ENCODE measurements at regions not wholly inside any gene's neighbourhood (a gene's known extent, or its start where the extent isn't known, plus 50 kb on each side); places are given as distances from the start of the nearest gene placed in this dataset.

DNA sequence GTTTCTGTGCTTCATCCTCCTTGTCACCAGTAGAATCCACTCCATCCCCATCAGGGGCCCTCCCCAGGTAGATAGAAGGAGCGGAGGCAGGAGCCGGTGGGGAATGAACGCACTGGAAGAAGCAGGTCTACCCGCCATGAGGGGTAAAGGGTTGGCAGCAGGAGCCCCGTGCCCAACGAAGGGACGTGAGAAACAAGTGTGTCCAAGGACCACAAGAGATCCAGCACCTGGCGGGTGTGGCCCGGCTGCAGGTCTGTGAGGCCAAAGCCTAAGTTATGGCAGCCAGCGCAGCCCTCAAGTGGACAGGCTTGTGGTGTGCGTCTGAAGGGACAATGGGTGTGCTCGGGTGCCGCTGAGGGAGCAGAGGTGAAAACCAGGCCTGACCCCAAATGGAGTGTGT, 94.3 kb downstream of the IRX2 start:
- no peak for DNase-seq (ENCODE audit: low spot score)

- no peak for DNase-seq (ENCODE audit: low spot score)
Observed at GRCh38 chr5:2656206-2656605, 95.3 kb downstream of the IRX2 start.

- no peak for DNase-seq (ENCODE audit: low spot score)
Observed at GRCh38 chr5:2653991-2654390, 97.5 kb downstream of the IRX2 start.

- DNase-seq (ENCODE audit: low spot score), result no peak
Observed at GRCh38 chr5:2651116-2651515, 100.4 kb downstream of the IRX2 start.

DNA sequence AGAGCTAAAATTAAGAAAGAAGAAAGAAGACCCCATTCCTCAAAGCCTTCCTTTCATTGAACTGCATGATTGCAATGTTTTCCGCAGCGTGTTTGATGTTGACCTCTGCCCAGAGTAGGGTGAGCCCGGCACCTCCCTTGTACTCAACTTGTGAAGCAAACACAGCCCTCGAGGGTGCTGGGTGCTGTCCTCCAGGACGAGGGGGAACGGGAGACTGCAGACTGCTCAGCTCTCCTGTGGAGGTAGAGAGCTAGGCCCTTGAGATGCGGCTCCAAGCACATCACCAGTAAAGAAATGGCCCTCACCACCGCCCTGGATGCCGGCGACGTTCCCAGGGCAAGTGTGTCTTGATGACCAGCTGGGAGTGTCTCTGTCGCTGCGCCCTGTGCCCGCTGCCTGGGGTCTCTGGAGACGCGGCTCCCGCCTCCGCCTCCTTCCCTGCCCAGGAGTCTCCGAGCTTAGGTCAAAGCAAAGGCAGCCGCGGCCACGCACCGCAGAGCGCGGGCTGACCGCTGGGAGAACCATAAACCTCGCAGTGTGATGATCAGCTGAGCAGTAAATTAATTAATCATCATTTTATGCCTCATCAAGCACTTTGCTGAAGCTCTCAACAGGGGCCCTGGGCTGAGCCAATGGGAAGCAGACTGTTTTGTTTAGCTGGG, 108.7 kb downstream of the IRX2 start:
- no peak for DNase-seq (ENCODE audit: low spot score)

DNA sequence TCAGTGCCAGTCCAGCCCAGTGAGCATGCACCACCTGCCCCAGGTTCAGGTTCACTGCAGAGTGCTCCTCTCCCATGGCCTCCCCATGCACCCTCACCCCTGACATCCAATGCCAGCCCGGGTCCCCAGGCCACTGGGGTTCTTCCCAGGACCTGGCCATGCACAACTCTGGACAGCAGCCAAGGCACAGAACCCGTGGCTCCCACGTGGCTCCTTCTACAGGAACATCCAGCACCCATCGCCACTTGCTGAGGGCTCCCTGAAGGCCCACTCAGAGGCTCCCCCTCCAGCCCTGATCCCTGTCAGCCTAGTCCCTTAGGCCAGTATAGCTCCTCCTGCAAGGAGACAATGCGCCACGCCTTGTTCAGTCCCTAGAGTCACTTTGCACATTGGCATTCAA, 110.8 kb downstream of the IRX2 start:
- no peak for DNase-seq (ENCODE audit: low spot score)

DNA sequence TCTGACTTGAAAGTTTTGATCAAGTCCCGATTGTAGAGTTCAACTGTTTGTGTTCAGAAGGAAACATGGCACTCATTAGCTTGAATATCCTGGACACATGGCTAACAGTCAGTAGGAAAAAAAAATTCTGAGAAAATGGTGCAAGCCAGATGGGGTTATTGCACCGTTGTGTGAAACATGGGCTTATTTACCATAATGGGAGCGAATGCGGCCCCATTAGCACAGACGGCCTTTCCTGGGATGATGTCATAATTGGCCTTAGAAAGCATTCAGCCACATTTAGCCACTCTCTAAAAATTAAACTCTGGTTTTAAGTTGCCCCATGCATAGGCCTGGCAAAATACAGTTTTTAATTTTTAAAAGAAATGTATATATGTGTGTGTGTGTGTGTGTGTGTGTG, 112.1 kb downstream of the IRX2 start:
- no peak for DNase-seq (ENCODE audit: low spot score)

GRCh38 chr5:2634399-2635176, 116.9 kb downstream of the IRX2 start:
- no peak for DNase-seq (ENCODE audit: low spot score)

GRCh38 chr5:2633992-2634391, 117.5 kb downstream of the IRX2 start:
- DNase-seq (ENCODE audit: low spot score), result no peak

DNA sequence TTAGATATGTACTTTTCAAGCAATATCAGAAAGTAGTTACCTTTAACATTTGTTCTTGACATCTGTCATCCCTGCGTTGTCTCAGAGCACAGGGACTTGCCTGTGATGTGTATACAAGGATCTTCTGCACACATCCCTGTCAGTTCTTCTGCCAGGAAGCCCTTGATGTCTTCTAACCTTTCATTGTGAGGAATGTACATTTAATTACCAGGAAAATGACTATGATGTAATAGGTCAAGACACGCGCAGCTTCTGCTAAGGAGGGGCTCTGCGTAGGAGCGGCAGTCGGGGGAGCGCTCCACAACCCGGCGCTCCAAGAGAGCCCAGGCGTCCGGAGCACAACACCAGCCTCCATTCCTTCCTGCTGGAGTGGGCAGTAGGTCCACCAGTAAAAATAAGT, 119.7 kb downstream of the IRX2 start:
- no peak for DNase-seq (ENCODE audit: low spot score)

GRCh38 chr5:2629045-2629444, 122.4 kb downstream of the IRX2 start:
- no peak for DNase-seq (ENCODE audit: low spot score)

DNA sequence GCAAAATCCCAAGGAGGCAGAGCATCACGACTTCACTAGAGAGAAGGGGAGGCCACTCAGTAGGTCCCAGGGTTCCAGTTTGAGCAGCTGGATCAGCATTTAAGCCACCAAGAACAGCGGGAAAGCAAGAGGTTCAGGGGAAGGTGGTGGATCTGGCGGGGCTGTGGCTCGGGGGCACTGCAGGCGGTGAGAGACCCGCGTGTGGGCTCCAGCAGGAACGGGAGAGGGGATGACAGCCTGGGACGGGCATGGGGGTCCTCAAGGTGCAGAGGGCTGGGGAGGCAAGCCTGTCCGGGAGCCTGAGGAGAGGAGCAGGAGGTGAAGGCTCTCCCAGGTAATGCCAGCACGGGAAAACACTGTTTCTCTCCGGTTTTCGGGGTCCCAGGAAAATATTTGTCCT, 123.6 kb downstream of the IRX2 start:
- DNase-seq (ENCODE audit: low spot score), result no peak

- DNase-seq (ENCODE audit: low spot score), result no peak
Observed at GRCh38 chr5:2626572-2626971, 124.9 kb downstream of the IRX2 start.

DNA sequence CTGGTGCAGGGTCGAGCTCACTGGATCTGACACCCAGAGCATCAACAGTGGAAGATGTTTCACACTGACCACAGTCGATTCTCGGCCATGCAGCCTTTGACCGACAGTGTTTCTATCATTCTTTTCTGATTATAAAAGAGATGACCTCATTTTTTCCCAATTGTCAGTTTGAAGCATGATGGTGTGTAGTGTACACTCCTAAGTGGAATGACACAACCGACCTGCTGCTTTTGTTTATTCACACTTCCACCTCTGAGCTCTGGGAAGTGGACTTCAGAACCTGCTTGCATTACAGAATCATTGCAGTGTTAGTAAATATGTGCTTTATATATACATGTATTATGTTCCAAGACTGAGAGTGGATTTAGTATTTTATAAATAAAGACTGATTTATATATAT, 128.6 kb downstream of the IRX2 start:
- DNase-seq (ENCODE audit: low spot score), result no peak

DNA sequence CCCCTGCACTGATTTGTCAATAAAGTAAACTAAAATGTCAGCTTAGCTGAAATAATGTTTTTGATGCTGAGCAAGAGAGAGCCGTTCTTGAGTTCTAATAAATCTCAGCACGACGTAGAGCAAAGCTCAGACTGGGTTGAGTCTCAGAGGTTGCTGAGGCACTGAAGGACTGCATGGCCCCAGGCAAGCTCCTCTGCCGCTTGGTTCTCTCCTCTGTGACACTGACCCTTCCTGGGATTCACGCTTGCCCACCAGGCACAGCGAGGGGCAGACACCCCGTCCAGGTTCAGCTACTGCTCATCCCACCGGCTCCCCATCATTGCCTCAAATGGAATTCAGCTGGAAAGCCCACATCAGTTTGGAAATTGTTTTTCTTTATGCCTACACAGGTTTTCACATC, 129.8 kb downstream of the IRX2 start:
- no peak for DNase-seq (ENCODE audit: low spot score)

GRCh38 chr5:2619216-2619615, 132.3 kb downstream of the IRX2 start:
- DNase-seq (ENCODE audit: low spot score), result no peak

GRCh38 chr5:2617461-2617860, 134.0 kb downstream of the IRX2 start:
- no peak for DNase-seq (ENCODE audit: low spot score)

- DNase-seq (ENCODE audit: low spot score), result no peak
Observed at GRCh38 chr5:2615917-2616316, 135.6 kb downstream of the IRX2 start.

- DNase-seq (ENCODE audit: low spot score), result no peak
Observed at GRCh38 chr5:2614571-2614970, 136.9 kb downstream of the IRX2 start.

GRCh38 chr5:2611659-2612058, 139.8 kb downstream of the IRX2 start:
- DNase-seq (ENCODE audit: low spot score), result no peak

GRCh38 chr5:2610986-2611385, 140.5 kb downstream of the IRX2 start:
- DNase-seq (ENCODE audit: low spot score), result no peak

DNA sequence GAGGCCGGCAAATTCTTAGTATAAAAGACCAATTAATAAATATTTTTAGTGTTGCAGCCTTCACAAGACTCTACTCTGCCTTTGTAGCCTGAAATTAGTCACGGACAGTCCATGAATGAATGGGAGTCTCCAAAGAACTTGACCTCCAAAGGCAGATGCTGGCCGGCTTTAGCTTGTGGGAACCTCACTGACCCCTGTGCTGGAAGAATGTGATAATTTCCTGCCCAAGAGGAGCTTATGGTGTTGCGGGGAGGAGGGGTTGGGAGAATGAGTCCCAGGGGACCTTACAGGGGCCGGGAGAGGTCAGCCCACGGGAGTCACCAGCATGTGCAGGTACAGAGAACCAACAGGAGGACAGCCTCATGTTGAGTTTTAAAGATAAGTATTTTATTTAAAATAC, 143.1 kb downstream of the IRX2 start:
- no peak for DNase-seq (ENCODE audit: low spot score)

- no peak for DNase-seq (ENCODE audit: low spot score)
Observed at GRCh38 chr5:2607598-2607997, 143.9 kb downstream of the IRX2 start.

GRCh38 chr5:2603272-2603575, 148.3 kb downstream of the IRX2 start:
- no peak for DNase-seq (ENCODE audit: low spot score)

All from HuH-7.5 (cell line).